Fibroblast of villous mesenchyme (primary cell): ENCODE measurements at regions not wholly inside any gene's neighbourhood (a gene's known extent, or its start where the extent isn't known, plus 50 kb on each side); places are given as distances from the start of the nearest gene placed in this dataset.
"Not testable (repeated sequence)": the region's sequence is repeated elsewhere in the genome, so short reads cannot be mapped to it uniquely, and the experiment has no call there.

ENCODE experiments used
- DNase-seq: peaks from one replicate; pipeline ENCODE4 v3.0.0-alpha.2; 2010; ENCODE audit warnings: low read depth
- H3K4me3 ChIP-seq: 2 replicates; pipeline ENCODE4 v1.5.1; 2011; ENCODE audit warnings: low read depth, mild to moderate bottlenecking, low read length
- TF ChIP-seq, protein P1 (sequence below): IDR thresholded peaks from 2 replicates; pipeline ENCODE4 v1.5.1; 2012; ENCODE audit warnings: low read depth, mild to moderate bottlenecking, low read length; ENCODE audit not compliant: insufficient read depth

GRCh38 chr4:56148428-56148827, 199.7 kb downstream of the CEP135 start:
- peak; percentile 38 for DNase-seq
- TF ChIP-seq, protein P1, sequence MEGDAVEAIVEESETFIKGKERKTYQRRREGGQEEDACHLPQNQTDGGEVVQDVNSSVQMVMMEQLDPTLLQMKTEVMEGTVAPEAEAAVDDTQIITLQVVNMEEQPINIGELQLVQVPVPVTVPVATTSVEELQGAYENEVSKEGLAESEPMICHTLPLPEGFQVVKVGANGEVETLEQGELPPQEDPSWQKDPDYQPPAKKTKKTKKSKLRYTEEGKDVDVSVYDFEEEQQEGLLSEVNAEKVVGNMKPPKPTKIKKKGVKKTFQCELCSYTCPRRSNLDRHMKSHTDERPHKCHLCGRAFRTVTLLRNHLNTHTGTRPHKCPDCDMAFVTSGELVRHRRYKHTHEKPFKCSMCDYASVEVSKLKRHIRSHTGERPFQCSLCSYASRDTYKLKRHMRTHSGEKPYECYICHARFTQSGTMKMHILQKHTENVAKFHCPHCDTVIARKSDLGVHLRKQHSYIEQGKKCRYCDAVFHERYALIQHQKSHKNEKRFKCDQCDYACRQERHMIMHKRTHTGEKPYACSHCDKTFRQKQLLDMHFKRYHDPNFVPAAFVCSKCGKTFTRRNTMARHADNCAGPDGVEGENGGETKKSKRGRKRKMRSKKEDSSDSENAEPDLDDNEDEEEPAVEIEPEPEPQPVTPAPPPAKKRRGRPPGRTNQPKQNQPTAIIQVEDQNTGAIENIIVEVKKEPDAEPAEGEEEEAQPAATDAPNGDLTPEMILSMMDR: no peak
- no peak overlapping the region for H3K4me3 ChIP-seq

DNA sequence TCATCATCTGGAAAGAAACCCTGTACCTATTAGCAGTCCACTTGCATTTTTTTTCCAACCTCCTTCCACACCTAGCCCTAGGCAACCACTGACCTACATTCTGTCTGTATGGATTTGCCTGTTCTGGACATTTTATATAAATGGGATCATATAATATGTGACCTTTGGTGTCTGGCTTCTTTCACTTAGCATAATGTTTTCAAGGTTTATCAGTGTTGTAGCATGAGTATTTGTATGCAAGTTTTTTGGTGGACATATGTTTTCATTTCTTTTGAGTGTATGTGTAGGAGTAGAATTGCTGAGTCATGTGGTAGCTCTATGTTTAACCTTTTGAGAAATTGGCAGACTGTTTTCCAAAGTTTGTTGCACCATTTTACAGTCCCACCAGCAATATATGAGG, 198.6 kb downstream of the CEP135 start:
- H3K4me3 ChIP-seq: no peak overlapping the region
- TF ChIP-seq, protein P1: no peak
- peak; percentile 67 for DNase-seq

DNA sequence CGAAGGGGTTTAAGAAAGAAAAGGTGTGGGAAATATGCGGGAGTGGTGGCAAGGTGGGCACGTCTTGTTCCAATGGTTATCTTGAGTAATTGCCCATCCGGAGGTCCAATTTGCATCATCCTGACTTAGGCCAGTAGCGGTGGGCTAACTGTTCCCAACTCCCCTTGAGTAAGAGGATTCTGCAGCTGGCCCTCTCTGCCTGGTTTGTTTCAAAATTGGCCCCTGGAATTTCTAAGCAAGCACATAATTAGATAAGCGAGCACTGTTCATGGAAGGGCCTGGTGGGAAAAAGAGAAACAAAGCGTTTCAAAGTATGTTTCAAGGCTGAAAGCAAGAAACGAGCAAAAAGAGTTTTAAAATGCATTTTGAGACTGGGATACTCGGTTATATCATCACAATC, 198.2 kb downstream of the CEP135 start:
- H3K4me3 ChIP-seq: no peak overlapping the region
- TF ChIP-seq, protein P1: no peak
- no peak for DNase-seq

DNA sequence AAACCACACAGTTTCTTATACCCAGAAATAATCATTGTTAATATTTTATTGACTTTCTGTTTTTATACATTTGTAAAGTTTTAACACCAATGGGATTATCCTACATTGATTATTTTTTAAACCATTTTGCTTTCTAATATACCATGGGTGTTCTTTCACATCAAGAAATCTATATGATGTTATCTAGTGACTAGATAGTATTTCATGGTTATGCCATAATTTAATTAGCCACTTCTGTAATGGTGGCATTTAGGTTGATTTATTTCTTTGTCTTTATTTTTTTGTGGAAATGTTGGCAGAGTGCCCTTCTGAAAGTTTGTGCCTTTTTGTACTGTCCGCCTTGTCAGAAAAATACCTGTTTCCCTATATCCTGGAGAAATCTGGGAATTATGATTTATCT, 193.3 kb downstream of the CEP135 start:
- no peak overlapping the region for H3K4me3 ChIP-seq
- TF ChIP-seq, protein P1: no peak
- no peak for DNase-seq

DNA sequence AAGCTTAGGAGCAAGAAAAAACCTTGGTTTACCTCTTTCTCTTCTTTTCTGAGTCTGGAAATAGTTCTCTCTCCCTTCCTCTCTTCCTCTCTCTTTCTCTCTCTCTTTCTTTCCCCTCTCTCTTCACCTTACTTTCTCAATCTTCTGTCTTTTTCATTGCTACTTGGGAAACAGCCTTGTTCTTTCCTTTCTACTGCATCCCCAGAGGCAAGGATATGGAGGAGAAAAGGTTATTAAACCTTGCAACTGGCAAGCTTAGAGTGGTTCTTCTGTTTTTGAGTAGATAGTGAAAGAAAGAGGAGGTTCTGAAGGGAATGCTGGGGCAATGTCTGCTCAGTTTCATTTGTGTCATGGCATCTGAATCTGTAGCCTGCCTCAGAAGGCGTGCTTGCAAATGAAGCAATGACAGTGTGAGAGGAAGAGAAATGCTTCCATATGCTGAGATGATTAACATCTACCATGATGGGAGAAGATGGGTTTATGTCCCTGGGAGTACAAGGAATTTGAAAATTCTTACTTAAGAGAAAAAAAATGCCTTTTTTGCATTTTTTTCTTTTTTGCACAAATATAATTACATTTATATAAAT, 190.6 kb downstream of the CEP135 start:
- no peak overlapping the region for H3K4me3 ChIP-seq
- TF ChIP-seq, protein P1: no peak
- peak; percentile 39 for DNase-seq

DNA sequence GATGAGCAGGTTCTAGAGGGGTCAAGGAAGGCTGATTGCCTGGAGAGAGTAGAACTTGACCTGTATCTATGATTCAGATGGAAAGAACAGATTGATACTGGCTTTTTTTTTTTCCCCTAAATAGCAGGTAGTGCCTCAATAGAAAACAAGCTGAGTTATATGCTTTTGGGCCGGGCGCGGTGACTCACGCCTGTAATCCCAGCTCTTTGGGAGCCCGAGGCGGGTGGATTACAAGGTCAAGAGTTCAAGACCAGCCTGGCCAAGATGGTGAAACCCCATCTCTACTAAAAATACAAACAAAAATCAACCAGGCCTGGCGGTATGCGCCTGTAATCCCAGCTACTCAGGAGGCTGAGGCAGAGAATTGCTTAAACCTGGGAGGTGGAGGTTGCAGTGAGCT, 186.1 kb downstream of the CEP135 start:
- DNase-seq: peak; percentile 36

GRCh38 chr4:56134266-56134665, 185.5 kb downstream of the CEP135 start:
- peak; percentile 32 for DNase-seq
- H3K4me3 ChIP-seq: no peak overlapping the region
- TF ChIP-seq, protein P1: no peak

More for the DNA sequence above, 186.1 kb downstream of the CEP135 start:
- not testable (repeated sequence) for H3K4me3 ChIP-seq
